22Rv1 (cell line): ENCODE measurements at regions not wholly inside any gene's neighbourhood (a gene's known extent, or its start where the extent isn't known, plus 50 kb on each side); places are given as distances from the start of the nearest gene placed in this dataset.

Experiments
- H3K27ac ChIP-seq: fragments of 450-650 bp; 2 replicates; pipeline ENCODE4 v1.5.1; 2017
- ZFX ChIP-seq: fragments of 450-650 bp; IDR thresholded peaks from 2 replicates; pipeline ENCODE4 v1.6.1; 2017; ENCODE audit warnings: antibody characterized with exemption, borderline replicate concordance
- TF ChIP-seq, protein P1 (sequence below): fragments of 450-650 bp; IDR thresholded peaks from 2 replicates; pipeline ENCODE4 v1.5.1; 2017; ENCODE audit warnings: mild to moderate bottlenecking

DNA sequence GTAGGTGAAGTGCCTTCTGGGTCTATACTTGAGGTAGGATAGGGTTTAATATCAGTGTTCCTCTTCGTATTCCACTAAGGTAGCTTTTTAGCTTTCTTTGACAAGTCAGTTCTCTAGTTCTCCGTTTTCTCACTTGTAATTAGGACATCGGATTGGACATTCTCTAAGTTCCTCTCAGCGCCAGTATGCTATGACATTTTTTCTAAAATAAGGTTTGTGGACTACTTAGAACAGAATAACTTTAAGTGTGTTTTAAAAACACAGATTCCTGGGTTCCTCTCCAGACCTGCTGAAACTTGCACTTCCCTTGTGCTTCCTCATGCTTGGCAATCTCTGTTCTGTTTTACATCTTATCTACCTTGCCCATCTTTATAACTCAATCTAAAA lies 69.3 kb upstream of the YWHAQ start:
- no peak overlapping the region for H3K27ac ChIP-seq
- TF ChIP-seq, protein P1, sequence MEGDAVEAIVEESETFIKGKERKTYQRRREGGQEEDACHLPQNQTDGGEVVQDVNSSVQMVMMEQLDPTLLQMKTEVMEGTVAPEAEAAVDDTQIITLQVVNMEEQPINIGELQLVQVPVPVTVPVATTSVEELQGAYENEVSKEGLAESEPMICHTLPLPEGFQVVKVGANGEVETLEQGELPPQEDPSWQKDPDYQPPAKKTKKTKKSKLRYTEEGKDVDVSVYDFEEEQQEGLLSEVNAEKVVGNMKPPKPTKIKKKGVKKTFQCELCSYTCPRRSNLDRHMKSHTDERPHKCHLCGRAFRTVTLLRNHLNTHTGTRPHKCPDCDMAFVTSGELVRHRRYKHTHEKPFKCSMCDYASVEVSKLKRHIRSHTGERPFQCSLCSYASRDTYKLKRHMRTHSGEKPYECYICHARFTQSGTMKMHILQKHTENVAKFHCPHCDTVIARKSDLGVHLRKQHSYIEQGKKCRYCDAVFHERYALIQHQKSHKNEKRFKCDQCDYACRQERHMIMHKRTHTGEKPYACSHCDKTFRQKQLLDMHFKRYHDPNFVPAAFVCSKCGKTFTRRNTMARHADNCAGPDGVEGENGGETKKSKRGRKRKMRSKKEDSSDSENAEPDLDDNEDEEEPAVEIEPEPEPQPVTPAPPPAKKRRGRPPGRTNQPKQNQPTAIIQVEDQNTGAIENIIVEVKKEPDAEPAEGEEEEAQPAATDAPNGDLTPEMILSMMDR: no peak
- no peak for TF ChIP-seq ZFX

DNA sequence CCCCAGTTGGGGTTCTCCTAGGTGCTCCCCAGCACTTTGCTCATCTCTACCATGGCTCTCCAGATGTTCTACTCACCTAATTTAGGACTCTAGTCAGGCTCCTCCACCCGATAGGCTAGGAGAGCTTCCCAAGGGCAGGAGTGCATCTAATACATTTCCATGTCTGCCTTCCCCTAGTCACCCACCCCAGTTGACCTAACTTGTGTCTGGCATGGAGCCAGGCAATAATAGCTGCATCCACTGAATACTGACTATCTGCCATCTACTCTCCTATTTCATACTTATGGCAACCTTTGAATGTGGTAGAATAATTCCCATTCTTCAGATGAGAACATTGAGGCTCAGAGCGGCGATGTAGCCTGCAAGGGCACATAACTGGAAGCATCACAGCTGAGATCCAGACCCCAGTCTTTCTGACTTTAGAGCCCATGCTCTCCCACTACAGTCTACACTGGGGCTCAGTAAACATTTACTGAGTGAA lies 71.8 kb upstream of the YWHAQ start:
- TF ChIP-seq, protein P1: no peak
- TF ChIP-seq ZFX: no peak
- H3K27ac ChIP-seq: no peak overlapping the region

DNA sequence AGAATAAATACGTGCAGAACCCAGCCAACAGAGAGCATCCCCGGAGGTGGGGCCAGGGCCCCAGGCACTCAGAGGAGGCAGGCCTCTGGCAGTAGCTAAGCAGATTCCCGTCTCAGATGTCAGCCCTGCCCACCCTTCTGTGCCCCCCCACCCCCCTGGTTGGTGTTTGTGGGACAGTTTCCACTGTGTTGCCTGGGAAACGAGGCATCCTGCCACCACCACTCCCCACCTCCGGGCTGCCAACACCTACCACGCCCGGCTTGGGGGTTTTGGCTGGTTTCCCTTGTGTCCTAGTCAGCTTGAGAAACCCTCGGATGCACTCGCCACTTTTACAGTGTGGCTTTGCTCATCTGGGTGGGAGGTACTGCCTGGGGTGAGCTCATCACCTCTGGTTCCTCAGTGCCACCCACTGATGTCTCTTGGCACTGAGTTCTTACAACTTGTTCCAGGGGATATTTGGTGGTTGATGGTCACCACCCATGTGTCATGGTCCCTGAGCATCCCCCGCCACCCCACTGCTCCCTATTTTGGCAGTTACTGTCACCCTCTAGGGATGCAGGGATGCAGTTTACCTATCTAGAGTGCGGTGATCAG lies 72.4 kb upstream of the YWHAQ start:
- no peak for TF ChIP-seq ZFX
- TF ChIP-seq, protein P1: no peak
- H3K27ac ChIP-seq: no peak overlapping the region

GRCh38 chr2:9703701-9704221 lies 73.0 kb upstream of the YWHAQ start:
- H3K27ac ChIP-seq: no peak overlapping the region
- TF ChIP-seq, protein P1: no peak
- TF ChIP-seq ZFX: no peak

DNA sequence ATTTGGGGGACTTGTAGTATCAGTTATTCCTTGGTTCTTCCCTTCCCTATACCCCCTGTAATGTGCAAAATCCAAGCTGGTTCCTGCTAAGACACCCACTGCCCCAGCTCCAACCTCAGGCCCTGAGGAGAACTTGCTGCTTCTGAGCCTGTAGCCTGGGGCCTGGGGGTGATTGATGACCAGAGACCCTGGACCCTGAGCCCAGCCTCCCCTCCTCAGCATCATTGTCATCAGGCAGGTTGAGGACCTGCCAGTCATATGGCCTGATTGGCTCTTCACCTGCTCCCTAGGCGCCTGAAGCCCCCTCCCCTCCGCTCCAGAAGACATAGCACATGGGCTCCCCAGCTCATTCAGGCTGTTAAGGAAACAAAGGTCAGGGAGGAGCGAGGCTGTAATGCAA lies 73.8 kb upstream of the YWHAQ start:
- TF ChIP-seq, protein P1: no peak
- no peak for TF ChIP-seq ZFX
- H3K27ac ChIP-seq: no peak overlapping the region

DNA sequence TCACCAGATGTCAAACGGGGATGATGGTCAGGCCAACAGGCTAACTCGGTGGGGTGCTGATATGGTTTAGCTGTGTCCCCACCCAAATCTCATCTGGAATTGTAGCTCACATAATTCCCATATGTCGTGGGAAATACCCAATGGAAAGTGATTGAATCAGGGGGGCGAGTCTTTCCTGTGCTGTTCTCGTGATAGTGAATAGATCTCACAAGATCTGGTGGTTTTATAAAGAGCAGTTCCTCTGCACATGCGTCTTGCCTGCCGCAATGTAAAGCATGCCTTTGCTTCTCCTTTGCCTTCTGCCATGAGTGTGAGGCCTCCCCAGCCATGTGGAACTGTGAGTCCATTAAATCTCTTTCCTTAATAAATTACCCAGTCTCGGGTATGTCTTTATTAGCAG lies 74.4 kb upstream of the YWHAQ start:
- no peak overlapping the region for H3K27ac ChIP-seq
- TF ChIP-seq, protein P1: no peak

GRCh38 chr2:9707008-9707407 lies 76.2 kb upstream of the YWHAQ start:
- TF ChIP-seq, protein P1: no peak
- TF ChIP-seq ZFX: no peak
- no peak overlapping the region for H3K27ac ChIP-seq
